NB4 (cell line): ENCODE measurements at regions not wholly inside any gene's neighbourhood (a gene's known extent, or its start where the extent isn't known, plus 50 kb on each side); places are given as distances from the start of the nearest gene placed in this dataset.
"Not testable (repeated sequence)": the region's sequence is repeated elsewhere in the genome, so short reads cannot be mapped to it uniquely, and the experiment has no call there.

ENCODE experiments used
- DNase-seq: peaks from one replicate; pipeline ENCODE4 v3.0.0; 2010; ENCODE audit warnings: low read depth
- H3K4me3 ChIP-seq: one replicate; pipeline ENCODE4 v1.5.1; 2011; ENCODE audit warnings: mild to moderate bottlenecking, low read depth, low read length, moderate library complexity
- MYC ChIP-seq: IDR thresholded peaks from 2 replicates; pipeline ENCODE4 v1.6.1; 2011; ENCODE audit warnings: low read depth, low read length
- POLR2A ChIP-seq: IDR thresholded peaks from 2 replicates; pipeline ENCODE4 v1.6.1; 2011; ENCODE audit warnings: mild to moderate bottlenecking; ENCODE audit not compliant: insufficient read length; ENCODE audit errors: extremely low read depth
- TF ChIP-seq, protein P1 (sequence below): IDR thresholded peaks from one replicate; pipeline ENCODE4 v1.5.1; 2012; ENCODE audit warnings: low read depth, low read length
- TF ChIP-seq, protein P2 (sequence below): IDR thresholded peaks from 2 replicates; pipeline ENCODE4 v1.6.1; 2011; ENCODE audit warnings: low read depth, low read length

DNA sequence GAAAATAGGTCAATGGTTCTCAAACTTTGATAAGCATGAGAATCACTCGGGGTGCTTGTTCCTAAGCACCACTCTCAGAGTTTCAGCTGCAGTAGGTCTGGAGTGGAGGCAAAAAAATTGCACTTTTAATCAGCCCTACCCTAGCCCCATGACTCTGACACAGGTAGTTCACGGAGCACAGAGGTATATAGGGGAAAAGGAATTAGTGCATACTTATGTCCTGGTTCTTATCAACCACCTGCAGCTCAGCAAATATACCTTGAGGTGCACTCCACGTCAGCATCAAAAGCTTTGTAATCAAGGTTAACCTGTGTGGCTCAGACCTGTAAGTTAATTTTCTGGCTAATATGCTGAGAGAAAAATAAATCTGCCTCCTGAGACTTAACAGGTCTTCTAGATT lies 138.8 kb upstream of the HMGN3 start:
- H3K4me3 ChIP-seq, result no peak overlapping the region
- no peak for DNase-seq
- TF ChIP-seq POLR2A, result no peak
- TF ChIP-seq MYC, result no peak

DNA sequence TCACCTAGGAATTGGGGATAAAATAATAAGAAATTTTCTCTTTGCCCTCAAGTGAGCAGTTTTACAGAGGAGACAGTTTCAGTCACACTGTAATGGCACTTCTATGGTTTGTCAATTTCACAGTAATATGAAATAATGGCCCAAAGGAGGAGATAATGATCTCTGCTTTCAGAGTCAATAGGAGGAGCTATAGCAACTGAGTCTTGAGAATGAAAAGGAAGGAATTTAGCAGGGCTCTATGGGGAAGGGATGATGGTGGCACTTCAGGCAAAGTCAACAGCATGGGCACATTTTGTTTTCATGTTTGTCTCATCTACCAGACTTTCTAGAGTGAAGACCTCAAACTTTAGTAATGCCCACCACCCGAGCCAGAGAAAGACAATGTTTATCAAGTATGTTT lies 138.3 kb upstream of the HMGN3 start:
- H3K4me3 ChIP-seq, result no peak overlapping the region
- DNase-seq, result no peak
- TF ChIP-seq, protein P1, sequence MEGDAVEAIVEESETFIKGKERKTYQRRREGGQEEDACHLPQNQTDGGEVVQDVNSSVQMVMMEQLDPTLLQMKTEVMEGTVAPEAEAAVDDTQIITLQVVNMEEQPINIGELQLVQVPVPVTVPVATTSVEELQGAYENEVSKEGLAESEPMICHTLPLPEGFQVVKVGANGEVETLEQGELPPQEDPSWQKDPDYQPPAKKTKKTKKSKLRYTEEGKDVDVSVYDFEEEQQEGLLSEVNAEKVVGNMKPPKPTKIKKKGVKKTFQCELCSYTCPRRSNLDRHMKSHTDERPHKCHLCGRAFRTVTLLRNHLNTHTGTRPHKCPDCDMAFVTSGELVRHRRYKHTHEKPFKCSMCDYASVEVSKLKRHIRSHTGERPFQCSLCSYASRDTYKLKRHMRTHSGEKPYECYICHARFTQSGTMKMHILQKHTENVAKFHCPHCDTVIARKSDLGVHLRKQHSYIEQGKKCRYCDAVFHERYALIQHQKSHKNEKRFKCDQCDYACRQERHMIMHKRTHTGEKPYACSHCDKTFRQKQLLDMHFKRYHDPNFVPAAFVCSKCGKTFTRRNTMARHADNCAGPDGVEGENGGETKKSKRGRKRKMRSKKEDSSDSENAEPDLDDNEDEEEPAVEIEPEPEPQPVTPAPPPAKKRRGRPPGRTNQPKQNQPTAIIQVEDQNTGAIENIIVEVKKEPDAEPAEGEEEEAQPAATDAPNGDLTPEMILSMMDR, result no peak
- TF ChIP-seq MYC, result no peak
- no peak for TF ChIP-seq POLR2A

DNA sequence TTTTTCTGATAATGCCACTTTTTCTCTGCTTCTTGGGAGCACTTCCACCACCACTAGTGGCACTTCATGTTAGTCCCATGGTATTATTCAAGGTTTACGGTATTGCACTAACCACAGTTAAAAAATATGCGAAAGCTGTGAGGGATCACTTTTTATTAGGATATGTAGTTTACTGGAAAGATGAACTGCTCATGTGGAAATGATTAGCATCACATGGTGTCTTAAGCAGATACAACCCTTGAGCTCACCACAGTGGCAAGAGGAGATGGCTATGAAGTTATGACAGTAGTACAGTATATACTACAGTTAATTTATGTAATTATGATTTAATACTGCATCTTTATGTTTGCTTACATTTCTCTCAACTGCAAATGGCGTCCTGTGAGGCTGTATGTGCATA lies 134.5 kb upstream of the HMGN3 start:
- DNase-seq, result no peak
- no peak overlapping the region for H3K4me3 ChIP-seq
- TF ChIP-seq POLR2A, result no peak
- TF ChIP-seq, protein P1, result no peak
- no peak for TF ChIP-seq MYC
- TF ChIP-seq, protein P2, sequence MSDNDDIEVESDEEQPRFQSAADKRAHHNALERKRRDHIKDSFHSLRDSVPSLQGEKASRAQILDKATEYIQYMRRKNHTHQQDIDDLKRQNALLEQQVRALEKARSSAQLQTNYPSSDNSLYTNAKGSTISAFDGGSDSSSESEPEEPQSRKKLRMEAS, result no peak

GRCh38 chr6:79363441-79363840 lies 129.0 kb upstream of the HMGN3 start:
- not testable (repeated sequence) for H3K4me3 ChIP-seq, DNase-seq

DNA sequence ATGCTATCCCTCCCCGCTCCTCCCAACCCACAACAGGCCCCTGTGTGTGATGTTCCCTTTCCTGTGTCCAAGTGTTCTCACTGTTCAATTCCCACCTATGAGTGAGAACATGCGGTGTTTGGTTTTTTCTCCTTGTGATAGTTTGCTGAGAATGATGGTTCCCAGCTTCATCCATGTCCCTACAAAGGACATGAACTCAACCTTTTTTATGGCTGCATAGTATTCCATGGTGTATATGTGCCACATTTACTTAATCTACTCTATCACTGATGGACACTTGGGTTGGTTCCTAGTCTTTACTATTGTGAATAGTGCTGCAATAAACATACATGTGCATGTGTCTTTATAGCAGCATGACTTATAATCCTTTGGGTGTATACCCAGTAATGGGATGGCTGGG lies 126.6 kb upstream of the HMGN3 start:
- DNase-seq, H3K4me3 ChIP-seq: not testable (repeated sequence)

GRCh38 chr6:79353226-79353625 lies 118.7 kb upstream of the HMGN3 start:
- DNase-seq, result no peak
- H3K4me3 ChIP-seq, result no peak overlapping the region
- TF ChIP-seq POLR2A, result no peak
- no peak for TF ChIP-seq MYC
- TF ChIP-seq, protein P1, result no peak
- TF ChIP-seq, protein P2, result no peak

DNA sequence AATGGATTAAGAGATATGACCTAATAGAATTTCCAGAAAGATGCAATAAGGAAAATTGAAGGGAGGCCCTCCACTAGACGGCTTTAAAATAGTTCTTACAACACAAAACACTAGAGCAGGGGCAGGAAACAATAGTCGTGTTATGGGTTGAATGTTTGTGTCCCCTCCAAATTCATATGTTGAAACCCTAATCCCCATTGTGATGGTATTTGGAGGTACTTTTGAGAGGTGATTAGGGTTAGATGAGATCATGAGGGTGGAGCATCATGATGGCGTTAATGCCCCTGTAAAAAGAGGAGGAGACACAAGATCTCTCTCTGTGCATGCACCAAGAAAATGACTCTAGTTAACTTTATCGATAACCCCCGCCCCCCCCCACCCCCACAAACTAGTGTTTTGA lies 104.0 kb upstream of the HMGN3 start:
- TF ChIP-seq MYC (no peak), POLR2A (no peak)
- TF ChIP-seq, protein P1, result no peak
- TF ChIP-seq, protein P2, result no peak
- no peak for DNase-seq

DNA sequence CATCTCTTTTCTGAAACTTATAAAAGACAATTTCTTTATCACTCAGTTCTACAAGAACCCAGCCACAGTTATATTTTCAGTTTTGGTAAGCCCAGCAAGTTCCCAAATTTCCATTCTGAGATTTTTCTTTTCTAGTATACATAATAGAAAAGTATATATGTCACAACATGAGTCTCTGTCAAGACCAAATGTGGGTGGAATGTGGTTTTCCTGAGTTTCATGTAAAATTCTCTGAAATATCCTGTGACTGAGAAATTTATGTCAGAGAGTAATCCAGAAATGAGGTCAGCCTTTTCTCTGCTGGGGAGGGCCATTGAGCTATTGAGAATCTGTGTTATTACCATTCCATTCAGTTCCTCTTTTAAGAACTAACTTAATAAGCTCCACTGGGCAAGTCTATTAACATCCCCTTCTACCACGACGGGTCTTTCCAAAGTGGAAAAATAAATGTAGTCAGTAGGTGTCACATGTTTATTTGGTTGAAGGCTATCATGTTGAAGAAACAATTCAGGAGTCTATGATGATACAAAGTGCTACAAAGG lies 100.7 kb upstream of the HMGN3 start:
- TF ChIP-seq POLR2A, result no peak
- TF ChIP-seq, protein P2, result no peak
- no peak for TF ChIP-seq MYC
- TF ChIP-seq, protein P1, result no peak
- no peak overlapping the region for H3K4me3 ChIP-seq
- no peak for DNase-seq

More for the DNA sequence above, 104.0 kb upstream of the HMGN3 start:
- H3K4me3 ChIP-seq, result no peak overlapping the region
